Stimulated activated CD8-positive, alpha-beta memory T cell treated with anti-CD3 and anti-CD28 coated beads, Interleukin-12 subunit alpha, Interleukin-12 subunit beta, amount 100 ng/mL, for 24 hours (primary cell): ENCODE measurements at regions not wholly inside any gene's neighbourhood (a gene's known extent, or its start where the extent isn't known, plus 50 kb on each side); places are given as distances from the start of the nearest gene placed in this dataset.

Source experiments
- DNase-seq: peaks from one replicate; pipeline ENCODE4 v3.0.0-alpha.2; 2020; ENCODE audit errors: extremely low read depth

- DNase-seq: no peak
Measured at GRCh38 chr5:7955476-7955875, 86.5 kb downstream of the MTRR start.

DNA sequence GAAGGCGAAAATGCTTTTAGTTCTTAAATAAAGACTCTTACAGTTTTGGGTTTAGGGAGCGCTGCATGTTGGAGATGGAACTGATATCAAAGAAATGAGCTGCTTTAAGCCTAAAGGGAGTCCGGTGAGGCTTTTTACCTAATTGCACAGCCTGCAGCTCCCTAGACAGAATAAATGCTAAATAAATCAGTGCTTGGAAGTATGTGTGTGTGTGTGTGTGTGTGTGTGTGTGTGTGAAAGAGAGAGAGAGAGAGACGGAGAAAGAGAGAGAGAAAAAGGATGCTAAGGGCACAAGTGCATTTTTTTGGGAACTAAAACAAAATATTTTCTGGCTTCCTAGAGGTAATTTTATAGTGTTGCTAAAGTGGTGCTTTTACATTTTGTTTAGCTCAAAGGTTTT is 88.4 kb downstream of the MTRR start:
- DNase-seq: no peak

- DNase-seq: no peak
Measured at GRCh38 chr5:7960142-7960541, 91.2 kb downstream of the MTRR start.

- DNase-seq: no peak
Measured at GRCh38 chr5:7961540-7961939, 92.6 kb downstream of the MTRR start.

GRCh38 chr5:7970816-7971215 is 101.9 kb downstream of the MTRR start:
- DNase-seq: no peak

- DNase-seq: no peak
Measured at GRCh38 chr5:7976411-7977190, 107.7 kb downstream of the MTRR start.

- DNase-seq: no peak
Measured at GRCh38 chr5:7978114-7978513, 109.2 kb downstream of the MTRR start.

GRCh38 chr5:7978991-7979390 is 110.0 kb downstream of the MTRR start:
- no peak for DNase-seq

- no peak for DNase-seq
Measured at GRCh38 chr5:7980881-7981280, 111.9 kb downstream of the MTRR start.

DNA sequence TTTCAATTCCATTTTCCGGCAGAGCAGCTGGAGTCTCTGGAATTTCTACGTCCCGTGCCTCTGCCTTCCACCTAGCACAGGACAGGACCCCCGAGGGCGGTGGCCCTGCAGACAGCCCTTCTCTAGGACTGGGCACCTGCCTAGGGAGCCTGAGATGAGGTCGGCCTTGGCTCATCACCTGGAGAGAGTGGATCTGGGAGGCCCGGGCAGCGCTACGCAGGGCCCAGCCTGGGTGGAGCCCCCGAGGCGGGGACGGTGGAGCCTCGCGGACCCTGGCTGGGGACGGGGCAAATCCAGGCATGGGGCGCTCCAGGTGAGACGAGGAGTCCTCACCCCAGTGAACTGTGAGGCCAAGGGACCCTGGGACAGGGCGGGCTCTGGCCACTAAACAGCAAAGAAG is 114.5 kb downstream of the MTRR start:
- no peak for DNase-seq

- no peak for DNase-seq
Measured at GRCh38 chr5:7991125-7991821, 122.3 kb downstream of the MTRR start.

- no peak for DNase-seq
Measured at GRCh38 chr5:7995688-7996294, 126.8 kb downstream of the MTRR start.

- DNase-seq: no peak
Measured at GRCh38 chr5:8005416-8005815, 136.5 kb downstream of the MTRR start.

GRCh38 chr5:8012131-8012977 is 143.4 kb downstream of the MTRR start:
- DNase-seq: no peak

- no peak for DNase-seq
Measured at GRCh38 chr5:8013948-8014710, 145.2 kb downstream of the MTRR start.

DNA sequence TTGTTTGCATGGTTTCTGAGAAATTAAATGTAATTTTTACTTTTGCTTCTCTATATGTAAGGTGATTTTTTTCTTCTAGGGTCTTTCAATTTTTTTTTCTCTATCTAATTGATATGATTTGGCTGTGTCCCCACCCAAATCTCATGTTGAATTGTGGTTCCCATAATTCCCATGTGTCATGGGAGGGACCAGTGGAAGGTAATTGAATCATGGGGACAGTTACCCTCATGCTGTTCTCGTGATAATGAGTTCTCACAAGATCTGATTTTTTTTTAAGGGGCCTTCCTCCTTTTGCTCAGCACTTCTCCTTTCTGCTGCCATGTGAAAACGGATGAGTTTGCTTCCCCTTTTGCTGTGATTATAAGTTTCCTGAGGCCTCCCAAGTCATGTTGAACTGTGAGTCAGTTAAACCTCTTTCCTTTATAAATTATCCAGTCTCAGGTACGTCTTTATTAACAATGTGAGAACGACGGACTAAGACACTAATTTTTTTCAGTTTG is 150.8 kb downstream of the MTRR start:
- DNase-seq: no peak

- no peak for DNase-seq
Measured at GRCh38 chr5:8020861-8021514, 152.0 kb downstream of the MTRR start.

GRCh38 chr5:8028243-8028642 is 159.3 kb downstream of the MTRR start:
- DNase-seq: no peak

GRCh38 chr5:8033261-8033660 is 164.3 kb downstream of the MTRR start:
- no peak for DNase-seq

- no peak for DNase-seq
Measured at GRCh38 chr5:8034852-8035251, 165.9 kb downstream of the MTRR start.

GRCh38 chr5:8048920-8049319 is 180.0 kb downstream of the MTRR start:
- DNase-seq: no peak
